Activated T-helper 1 cell treated with anti-CD3 and anti-CD28 coated beads, Interleukin-2, amount 50 U/mL, for 16 hours (primary cell): ENCODE measurements at regions not wholly inside any gene's neighbourhood (a gene's known extent, or its start where the extent isn't known, plus 50 kb on each side); places are given as distances from the start of the nearest gene placed in this dataset.

Source experiments
- DNase-seq, 2 donors: peaks; one replicate each; pipeline ENCODE4 v3.0.0-alpha.2; 2020; ENCODE audit warnings: low read depth in 1 of 2, low spot score in 1 of 2

DNA sequence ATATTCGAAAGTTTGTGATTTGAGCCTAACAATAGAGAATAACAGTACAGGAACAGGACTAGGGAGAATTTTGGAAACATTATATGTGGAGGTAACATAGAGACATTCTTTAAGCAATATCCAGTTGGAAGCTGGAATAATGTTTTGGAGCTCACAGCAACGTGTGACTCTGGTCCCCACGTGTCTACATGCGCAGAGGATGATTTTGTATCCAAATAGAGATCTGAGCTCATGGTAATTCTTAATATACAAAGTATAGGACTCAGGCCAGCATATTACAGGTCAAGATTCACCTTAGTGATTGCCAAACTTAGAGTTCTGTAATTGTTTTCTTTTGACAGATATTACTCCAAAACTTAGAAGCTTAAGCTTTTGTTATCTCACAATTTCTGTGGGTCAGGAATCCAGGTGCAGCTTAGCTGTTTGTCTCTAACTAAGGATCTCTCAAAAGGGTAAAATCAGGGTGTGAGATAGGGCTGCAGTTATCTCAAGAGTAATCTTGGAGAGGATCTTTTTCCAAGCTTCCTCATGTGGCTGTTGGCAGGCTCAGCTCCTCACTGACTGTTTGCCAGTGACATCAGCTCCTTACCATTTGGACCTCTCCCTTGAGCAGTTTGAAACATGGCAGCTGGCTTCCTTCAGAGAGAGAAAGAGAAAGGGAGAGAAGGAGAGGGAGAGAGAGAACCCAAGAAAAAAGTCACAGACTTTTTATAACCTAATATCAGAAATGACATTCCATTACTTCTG lies 272.0 kb upstream of the ZNF462 start:
- no peak for DNase-seq

DNA sequence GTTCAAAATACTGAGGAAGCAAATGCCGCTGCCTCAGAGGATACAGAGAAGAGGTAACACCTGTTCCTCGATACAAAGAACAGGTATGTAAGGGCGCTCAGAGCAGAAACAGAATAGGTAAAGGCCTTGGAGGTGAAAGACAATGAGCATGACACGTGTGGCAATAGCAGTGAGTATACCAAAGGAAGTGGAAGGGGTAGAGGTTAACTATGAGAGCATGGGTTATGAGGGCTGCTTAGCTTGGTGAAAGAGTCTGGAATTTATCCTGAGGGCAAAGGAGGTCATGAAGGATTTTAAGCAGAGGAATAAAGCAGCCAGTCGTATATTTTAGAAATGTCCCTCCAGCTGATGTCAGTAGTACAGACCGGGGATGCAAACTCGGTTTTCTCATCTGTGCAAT lies 269.8 kb upstream of the ZNF462 start:
- DNase-seq: no peak

DNA sequence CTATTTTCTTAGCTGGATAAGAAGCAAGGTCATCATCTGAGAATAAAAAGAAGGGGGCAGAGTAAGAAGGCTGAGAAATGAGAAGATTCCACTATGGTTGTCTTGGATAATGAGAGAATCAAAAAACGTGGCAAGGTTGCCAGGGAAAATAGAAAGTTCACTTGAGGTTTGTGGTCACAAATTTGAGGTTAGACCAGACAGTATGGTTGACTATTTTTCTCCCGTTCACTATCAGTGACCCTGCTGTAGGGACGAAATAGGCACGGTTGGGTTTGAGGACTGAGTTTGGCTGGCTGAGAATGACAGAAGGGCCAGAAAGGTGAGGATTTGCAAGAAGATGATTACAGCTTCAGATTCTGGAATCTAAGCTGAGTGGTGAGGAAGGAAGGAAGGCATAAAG lies 266.0 kb upstream of the ZNF462 start:
- no peak for DNase-seq

DNA sequence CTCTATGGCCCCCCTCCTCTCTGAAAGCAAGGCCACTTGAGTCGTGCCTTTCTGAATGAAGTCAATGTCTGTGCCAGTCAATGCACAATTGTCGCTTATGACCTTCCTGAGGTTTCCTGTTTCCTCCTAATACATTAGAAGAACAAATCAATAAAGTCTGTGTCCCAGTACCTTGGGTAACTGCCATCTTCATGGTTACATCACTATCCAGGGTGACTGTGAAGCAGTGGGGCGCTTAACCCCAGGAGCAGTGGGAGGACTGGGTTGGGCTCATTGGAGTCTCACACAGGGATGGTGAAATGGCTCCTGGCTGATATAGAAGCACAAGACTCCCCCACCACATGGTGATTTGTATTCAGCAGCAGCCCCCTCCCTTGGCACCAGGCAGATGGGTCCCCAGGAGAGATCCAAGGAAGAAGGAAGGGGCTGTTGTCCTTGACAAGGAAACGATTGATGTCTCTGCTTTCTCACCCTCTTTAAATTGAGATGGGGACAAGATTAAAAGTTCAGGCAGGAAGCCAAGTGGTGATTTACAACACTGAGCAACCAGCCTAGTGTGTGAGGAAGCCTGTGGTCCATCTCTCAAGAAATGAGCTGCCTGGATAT lies 261.9 kb upstream of the ZNF462 start:
- DNase-seq: no peak

DNA sequence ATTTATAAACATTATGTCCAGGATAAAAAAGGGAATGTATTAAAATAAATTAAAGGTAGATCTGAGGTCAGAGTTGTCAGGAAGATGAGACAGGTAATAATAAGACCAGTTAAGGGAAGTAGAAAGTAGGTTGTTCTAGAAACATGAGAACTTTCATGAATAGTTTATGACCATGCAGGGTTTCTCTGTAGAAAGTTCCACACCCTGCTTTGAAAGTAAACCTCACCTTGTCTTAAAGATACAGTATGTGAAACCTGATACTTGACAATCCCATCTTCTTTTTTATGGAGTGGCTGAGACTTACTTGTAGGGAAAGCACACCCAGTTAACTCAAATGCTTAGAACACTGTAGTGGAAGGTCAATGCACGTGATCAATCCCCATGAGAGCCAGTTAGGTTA lies 260.6 kb upstream of the ZNF462 start:
- no peak for DNase-seq

DNA sequence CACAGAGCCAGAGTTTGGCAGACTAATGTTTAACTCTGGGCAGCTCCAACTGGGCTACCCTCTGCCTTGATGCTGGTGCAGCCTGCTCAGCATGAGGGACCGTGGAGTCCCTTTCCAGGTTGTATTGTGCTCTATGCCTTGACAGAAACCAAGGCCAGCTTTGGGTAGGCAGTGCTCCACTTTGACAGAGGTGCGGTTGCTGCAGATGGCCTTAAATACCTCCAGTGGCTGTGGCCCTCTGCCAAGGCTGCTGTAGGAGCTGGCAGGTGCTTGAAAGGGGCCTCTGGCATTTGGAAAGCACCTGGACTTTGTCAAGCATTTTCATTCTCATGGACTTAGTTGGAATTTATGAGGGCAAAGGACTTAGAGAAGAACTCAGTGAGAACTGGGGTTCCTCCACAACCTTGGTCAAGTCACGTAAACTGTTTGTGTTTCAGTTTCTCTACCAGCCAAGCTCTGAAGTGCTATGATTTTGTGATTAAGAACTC lies 249.7 kb upstream of the ZNF462 start:
- no peak for DNase-seq

DNA sequence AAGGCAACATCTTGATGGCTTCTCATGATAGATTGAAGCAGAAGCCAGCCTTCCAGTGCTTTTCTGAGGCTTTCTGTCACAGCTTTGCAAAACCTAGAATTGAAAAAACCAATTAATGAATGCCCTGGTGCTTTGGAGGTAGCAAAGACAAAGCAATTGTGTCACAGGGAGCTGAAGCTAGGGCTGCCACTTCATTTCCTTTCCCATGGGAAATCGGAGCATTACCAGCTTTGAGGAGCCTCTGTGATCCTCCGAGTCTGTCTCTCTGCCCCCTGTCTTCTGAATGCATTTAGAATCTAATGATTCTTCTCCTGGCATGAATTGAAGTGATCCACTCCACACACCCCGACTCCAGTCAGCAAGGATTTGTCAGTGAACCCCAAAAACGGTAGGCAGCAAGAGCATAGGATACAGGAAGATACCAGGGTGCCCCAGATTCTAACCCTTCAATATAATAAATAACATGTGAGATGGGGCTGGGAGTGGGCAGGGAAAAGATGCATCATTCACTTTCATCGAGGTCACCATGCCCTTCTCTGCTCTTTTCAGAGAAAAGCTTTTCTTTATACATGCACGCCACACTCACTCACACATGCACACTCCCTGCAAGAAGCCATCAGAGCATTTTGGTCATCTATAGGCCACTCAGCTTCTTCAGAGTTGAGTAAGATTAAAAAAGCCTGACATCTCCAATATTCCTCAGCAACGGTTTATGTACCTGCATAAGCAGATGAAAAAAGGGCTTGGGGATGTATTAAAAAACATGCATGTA lies 247.7 kb upstream of the ZNF462 start:
- DNase-seq: no peak

DNA sequence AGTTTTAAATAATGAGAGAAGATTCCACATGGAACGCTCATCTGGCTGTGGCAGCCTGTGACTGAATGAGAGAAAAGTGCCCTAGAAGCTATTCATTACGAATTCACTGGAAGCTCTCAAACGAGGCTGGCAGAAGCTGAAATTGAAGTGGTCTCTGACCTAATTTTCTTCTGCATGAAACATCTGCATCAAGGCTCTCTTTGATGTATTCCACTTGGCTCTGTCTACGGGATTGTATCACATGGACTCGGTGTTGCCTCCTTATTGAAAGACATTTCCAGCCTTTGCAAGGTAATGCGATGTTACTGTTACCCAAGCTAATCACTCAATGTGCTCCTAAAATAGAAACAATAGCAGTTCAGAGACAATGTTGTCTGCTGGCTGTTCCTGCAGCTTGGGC lies 246.9 kb upstream of the ZNF462 start:
- no peak for DNase-seq

DNA sequence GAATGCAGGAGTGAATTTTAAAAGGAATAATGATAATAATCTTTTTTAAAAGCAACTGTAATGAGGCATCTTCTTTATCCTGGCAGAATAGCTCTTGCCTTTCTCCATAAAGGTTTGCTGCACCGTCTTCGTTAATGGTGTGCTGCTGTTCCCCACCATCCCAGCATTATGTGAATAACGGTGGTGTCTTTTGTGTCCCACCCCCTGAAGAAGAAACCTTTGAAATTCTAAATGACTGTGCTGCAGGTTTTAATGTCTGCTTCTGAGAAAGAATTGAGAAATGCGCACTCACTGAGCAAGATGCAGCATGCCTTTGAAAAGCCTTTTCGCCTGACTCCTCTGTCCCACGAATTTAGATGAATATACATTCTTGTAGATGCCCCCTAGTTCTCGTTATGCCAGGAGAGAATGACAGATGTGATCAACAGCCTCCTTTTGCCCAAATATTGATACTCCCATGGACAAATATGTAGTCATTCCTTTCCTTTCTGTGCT lies 246.1 kb upstream of the ZNF462 start:
- DNase-seq: no peak

DNA sequence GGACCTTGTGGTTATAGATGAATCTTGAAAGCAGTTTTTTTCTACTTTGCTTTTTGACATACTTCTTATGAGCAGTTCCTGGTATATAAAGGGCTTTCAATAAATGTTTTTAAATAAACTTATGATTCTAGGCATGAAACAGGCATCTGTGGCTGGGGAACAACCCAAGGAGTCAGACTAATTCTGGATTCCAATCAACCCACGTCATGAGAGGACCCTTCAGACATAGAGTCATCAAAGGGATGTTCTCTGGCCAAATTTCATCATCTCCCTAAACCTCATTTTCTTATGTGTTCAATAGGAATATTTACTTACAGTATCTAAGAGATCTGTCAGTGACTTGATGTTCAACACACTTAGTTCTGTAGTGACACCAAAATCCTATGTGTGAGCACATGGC lies 243.8 kb upstream of the ZNF462 start:
- no peak for DNase-seq

DNA sequence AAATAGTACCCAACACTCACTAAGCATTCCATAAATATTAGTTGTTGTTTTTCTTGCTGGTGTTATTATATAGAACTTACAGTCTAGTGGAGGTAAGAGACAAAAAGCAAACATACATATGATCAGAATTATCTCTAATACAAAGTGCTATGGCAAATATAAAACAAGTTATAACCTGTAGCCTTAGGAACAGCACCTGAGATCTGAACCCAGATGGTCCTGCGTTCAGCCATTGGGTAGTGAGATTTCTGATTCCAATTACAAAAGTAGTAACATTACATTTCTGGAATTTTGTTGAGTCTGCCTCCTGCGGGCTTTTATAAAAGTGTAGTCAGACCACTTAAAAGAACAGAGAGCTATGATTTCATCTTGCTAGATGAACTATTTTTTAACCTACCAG lies 242.9 kb upstream of the ZNF462 start:
- DNase-seq: no peak

DNA sequence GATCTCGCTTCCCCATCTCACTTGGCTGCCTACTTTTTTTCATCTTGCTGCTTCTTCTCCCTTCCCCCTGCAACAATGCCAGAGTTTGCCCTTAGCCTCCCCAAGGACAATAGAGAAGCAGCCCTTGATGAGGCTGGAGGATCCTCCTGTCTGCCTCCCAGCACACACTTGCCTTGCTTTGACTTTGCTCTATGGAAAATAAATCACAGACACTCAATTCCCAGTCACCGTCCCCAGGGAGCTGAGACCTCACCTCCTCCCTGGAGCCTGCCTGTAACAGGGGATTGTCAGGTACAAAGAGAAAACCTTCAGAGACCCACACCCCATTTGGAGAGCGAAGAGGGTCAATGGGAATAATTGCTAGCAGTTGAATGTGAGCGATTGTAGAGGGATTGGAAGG lies 242.1 kb upstream of the ZNF462 start:
- DNase-seq: no peak

DNA sequence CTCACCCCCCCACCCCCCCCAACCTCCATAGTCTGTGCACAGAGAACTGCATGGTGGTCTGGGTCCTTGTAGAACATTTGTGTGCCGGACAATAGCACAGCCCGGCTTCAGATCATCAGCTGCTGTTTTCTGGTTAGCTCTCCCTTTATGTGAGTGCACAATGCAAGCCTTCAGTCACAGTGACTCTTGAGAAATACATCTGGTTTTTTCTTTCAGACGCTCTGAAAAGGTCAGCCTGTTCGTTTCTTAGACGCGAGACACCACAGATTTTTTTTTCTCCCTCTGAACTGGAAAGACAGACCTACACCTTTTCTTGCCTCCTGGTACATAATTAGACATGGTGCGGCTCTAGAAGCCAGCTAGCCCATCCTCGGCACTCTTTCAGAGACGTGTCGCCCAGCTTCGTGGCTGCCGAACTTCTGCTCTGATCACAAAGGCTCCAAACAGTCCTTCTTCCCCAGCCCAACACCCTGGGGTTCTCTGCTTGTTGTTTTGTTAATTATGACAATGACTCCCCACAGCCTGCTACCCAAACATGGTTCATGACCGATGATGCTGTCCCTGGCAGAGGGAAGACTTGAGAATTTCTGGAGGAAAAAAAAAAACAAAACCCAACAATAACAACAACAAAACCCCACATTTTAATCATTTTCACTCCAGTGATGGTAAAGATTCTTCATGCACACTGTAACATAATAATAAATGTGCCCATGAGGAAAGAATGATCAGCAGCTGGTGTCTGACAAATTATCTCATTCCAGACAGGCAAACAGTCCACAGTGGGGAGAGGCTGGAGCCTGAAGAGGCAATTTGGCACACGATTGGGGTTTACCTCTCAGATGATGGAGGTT lies 241.4 kb upstream of the ZNF462 start:
- DNase-seq: no peak

DNA sequence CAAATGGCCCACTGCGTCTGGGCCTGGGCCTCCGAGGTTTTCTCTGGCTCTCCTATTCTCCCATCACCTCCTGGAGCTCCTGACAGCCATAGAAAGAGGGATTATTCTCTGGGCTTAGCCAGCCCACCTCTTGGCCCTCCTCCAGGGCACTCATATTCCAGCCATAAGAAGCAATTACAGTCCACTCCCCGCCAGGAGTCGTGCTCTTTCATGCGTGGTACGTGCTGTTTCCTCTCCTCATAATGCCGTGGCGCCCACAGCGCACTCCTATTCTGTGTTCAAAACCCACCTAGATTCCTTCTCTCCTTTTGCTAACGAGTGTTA lies 240.8 kb upstream of the ZNF462 start:
- DNase-seq: no peak

DNA sequence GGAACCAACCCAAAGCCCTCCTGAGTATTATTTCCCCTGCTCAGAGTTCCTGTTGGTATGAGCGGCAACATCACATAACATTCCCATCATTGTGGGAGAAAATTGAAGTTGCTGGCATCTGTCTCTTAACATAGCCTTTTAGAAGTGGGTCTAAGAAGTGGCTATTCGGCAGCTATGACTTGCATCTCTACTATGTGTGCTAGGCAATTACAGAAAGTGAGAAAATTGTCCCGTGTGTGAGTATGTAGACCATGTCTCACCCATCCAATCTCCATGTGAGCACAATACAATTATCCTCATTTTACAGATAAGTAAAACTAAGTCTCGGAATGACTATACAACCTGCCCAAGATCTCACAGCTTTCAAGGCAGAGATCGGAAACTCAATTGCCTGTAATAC lies 239.4 kb upstream of the ZNF462 start:
- DNase-seq: no peak

DNA sequence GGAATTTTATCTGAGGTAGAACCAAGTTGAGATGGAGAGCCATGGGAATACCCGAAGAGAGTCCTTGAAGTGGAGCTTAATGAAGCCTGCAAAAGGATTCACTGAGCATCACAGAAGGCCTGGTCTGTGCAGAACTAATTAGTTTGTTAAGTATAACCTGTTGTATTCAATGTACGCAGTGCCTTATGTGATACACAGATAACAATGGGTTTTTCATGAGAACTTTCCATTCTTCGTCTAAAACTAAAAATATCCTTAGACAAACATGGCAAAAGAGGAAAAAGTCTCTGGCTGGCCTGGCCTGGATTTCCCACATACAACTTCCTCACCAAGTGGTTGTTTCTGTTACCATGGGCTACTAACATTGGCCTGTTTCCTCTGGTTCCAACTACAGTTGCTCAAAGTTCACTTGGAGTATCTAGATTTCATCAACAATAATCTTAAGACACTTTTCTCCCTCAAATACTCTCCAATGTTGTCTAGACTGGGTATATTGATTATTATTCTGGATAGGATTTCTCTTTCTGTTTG lies 237.6 kb upstream of the ZNF462 start:
- DNase-seq: no peak

DNA sequence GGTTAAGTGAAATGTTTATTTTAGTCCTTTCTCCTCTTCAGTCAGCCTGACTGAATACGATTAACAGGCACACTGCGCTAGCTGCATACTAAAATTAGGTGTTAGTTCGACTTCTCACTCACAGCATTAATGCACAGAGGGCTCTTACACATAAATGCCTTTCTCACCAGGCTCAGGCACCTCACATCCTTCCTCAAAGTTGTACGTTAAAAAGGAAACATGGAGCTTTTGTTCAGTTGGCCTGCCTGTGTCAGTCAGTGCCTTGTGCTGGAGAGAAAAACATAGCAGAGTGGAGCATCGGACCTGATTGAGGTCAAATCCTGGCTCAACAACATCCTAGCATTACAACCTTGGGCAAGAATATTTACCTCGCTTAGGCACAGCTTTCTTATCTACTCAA lies 236.0 kb upstream of the ZNF462 start:
- DNase-seq: no peak

DNA sequence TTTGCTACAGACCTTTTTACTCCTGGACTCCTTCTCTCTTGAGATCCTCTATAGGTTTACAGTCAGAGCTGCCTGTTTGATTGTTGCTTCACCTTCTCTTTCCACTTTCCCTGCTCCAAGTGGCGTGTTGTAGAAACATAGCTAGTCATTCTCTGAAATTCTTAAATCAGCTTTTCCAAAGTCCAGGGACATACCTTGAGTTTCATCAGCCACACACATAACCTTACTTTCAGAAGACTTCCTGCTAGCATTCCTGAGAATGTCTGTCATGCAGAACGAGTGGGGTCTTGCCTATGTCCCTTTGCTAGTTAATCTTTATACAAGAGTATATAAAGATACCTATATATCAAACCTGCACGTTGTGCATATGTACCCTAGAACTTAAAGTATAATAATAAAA lies 230.3 kb upstream of the ZNF462 start:
- no peak for DNase-seq

DNA sequence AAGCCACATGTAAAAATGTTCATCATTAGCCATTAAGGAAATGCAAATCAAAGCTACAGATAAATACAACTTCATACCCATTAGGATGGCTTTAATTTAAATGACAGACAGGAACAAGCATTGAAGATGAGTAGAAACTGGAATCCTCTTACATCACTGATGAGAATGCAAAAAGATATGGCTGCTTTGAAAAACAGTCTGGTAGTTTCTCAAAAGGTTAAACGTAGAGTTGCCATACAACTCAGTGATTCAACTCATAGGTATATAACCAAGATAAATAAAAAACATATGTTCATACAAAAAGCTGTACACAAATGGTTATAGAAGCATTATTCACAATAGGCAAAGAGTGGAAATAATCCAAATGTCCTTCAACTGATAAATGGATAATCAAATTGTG lies 228.8 kb upstream of the ZNF462 start:
- no peak for DNase-seq

DNA sequence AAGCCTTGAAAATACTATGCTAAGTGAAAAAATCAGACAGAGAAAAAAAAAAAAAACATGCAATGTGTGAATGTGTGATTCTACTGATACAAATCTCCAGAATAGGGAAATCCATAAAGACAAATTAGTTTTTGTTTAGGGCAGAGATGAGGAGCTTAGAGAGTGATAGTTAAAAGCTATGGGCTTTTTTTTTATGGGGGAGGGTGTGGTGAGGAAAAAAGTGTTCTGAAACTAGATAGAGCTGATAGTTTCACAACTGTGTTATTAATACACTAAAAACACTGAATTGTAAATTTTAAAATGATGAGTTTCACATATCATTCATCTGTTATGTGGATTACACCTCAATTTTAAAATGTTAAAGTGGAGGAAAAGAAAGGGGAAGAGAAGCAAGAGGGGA lies 228.3 kb upstream of the ZNF462 start:
- DNase-seq: no peak

DNA sequence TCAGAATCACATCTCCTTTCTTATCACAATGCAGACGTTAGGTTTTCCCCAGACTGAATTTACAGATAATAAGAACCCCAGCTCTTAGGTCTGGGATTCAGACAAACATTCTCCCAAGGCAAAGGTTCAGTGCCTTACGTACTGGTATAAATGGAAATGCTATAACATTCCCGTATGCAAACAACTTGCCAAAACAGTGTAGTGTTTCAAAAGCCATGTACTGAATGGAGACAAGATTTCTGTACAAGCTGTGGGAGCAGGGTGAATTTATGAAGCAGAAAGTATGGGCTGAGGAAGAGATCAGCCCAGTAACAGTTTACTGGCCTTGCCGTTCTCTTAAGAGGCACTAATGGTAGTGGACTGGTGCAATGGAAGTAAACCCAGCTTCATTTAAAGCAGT lies 225.5 kb upstream of the ZNF462 start:
- no peak for DNase-seq
